NCI-H748 (cell line): ENCODE measurements at regions not wholly inside any gene's neighbourhood (a gene's known extent, or its start where the extent isn't known, plus 50 kb on each side); places are given as distances from the start of the nearest gene placed in this dataset.

ENCODE experiments used
- DNase-seq: peaks from one replicate; lab custom pipeline; 2025; ENCODE audit not compliant: unreplicated experiment; lab: John Stamatoyannopoulos, UW

DNA sequence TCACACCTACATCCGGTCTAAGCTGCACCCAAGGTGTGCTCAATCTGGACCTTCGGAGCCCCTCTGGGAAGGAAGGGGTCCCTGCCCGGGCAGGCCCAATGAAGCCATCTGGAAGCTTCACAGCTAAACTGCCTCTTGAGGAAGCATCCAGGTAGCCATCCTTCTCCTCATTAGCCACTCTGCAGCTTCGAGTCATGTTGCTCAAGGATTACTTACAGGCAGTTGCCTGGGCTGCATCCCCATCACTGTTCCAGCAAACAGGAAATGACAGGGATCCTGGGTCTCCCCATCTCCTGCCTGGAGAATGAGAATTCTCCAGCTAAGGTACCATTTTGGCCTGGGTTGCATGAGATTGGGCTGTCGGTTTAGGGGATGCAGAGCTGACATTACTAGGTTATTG is 91.7 kb downstream of the ERMARD start:
- no peak for DNase-seq

DNA sequence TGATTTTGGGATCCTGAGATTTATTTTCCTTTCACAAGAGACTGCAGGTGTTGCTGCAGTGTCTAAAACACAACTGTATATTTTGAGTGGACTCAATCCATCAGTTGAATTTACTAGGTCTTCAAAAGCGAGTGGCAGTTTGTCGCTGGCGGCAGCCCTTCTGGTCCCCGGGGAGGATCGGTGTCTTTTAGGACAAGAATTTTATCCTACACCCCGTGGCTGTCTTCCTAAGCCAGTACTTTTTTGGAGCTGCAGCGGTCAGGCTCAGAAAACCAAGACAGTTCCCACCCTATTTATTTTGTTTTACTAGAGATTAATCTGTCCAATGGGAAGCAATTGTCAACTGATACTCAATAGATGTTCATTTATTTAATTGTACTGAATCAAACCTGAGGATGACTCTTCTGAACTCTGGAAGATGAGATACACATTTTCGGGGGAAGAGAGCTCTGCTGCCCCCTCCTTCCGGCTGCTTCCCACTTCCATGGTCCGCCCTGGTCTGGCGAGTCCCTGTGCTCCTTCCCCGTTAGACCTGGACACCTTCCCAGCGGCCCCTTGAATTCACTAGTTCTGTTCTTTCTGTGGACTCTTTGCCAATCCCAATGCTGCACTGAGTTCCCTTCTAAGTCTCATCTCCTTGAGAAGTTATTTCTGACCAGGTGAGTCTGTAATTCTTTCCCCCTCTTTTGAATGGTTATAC is 90.6 kb downstream of the ERMARD start:
- no peak for DNase-seq

DNA sequence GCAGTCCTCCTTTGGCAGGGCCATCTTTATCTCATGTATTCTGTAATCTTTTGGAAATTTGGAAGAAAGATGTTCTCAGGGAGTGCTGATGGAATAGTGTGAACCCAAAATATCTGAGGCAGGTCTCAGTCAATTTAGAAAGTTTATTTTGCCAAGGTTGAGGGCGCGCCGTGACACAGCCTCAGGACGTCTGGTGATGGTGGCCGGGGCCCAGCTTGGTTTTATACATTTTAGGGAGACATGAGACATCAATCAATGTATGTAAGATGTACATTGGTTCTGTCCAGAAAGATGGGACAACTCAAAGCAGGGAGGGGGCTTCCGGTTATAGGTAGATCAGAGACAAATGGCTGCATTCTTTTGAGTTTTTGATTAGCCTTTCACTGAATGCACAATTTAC is 89.8 kb downstream of the ERMARD start:
- no peak for DNase-seq

DNA sequence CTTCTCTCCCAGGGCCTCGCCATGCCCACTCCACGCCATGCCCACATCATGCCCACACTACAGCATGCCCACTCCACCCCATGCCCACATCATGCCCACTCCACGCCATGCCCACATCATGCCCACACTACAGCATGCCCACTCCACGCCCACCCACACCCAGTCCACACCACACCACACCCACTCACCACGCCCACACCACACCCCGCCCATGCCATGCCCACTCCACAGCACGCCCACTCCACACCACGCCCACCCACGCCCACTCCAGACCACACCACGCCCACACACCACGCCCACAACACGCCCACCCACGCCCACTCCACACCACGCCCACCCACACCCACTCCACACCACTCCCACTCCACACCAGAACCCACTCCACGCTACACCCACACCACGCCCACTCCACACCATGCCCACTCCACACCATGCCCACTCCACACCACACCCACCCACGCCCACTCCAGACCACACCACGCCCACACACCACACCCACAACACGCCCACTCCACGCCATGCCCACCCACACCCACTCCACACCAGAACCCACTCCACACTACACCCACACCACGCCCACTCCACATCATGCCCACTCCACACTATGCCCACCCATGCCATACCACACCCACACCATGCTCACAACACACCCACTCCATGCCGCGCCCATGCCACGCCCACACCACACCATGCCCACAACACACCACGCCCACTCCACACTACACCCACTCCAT is 88.6 kb downstream of the ERMARD start:
- DNase-seq, result no peak

DNA sequence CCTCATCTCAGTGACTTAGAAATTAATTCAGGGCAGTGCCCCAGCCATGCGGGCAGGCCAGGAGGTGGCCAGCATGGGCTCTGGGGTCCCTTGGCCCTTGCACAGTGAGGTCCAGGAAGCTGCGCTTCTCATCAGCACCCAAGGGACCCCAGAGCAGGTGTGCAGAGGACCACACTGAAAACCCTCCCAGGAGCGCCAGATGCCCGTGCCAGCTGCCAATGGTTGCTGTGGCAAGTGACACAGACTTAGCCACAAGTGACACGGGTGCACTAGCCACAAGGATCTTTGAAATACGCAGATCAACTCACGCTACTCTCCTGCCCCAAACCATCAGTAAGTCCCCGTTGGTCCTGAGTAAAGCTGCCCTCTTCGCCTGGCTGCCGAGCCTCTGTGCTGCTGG is 88.1 kb downstream of the ERMARD start:
- no peak for DNase-seq

DNA sequence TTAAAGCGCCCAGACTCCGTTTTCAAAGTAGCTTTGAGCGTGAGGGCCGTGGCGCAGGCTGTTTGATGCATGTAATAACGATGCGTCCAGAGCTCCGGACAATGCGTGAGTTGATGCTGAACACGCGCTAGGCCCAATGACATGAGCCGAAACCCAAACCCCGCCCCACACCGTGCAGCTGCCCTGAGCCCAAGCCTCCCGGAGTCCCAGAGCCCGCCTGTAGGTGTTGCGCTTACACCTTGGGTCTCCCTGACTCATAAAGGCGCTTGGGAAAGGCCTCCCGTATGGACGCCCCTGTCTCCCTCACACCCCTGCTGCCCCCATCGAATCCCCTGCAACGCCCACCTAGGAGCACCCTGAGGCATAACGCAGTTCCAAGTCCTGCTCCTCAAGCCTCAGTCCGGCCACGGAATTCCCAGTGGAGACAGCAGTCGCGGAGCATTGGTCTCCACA is 87.6 kb downstream of the ERMARD start:
- DNase-seq, result no peak

DNA sequence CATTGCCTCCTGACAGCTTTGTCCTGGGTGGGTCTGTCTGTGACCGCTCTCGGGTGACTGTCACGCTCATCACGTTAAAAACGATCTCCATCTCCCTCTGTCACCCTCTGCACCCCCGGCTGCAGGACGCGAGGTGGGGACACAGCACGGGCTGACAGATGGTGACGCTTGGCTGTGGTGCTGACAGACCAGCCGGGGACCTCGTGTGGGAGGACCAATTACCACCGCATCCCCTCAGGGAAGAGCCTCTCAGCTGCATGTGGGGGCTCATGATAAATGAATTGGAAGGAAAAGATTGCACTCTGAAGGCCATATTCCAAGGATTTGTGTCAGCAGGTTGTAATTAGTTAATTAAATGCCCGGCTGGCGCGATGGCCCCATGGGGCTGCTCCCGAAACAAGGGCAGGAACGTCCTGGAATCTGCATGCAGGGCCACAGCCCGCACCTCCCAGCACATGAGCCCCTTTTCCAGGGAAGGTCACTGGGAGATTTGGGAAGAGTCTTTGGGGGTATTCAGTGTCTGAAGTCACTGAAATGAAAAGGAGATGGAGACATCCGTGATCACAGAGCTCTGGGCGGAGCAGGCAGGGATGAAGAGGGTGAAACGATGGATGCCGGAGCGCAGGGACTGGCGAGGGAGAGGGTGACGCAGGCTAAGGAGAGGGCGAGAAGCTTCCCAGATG is 87.1 kb downstream of the ERMARD start:
- DNase-seq, result no peak

DNA sequence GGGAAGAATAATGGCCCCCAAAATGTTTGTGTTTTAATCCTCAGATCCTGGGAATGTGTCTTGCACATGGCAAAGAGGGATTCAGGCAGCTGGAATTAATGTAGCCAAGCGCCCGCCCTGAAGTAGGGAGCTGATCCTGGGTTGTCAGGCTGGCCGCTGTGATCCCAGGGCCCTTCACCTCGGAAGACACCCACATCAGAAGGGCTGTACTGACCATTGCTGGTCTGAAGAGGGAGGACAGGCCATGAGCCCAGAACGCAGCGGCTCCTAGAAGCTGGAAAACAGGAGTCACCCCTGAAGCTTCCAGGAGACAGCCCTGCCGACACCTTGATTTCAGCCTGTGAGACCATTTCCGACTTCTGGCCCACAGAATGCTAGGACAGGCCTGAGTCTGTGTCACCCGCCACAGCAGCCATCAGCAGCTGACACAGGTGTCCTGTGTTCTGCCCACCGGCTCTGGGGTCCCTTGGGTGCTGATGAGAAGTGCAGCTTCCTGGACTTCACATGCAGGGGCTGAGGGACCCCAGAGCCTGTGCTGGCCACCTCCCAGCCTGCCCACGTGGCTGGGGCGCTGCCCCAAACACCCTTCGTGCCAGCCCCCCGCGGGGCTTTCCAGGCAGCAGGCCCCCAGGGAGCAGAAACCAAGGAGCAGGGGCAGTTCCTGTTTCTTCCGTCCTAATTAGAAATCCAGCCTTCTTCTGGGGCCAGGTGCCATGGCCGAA is 86.3 kb downstream of the ERMARD start:
- no peak for DNase-seq

DNA sequence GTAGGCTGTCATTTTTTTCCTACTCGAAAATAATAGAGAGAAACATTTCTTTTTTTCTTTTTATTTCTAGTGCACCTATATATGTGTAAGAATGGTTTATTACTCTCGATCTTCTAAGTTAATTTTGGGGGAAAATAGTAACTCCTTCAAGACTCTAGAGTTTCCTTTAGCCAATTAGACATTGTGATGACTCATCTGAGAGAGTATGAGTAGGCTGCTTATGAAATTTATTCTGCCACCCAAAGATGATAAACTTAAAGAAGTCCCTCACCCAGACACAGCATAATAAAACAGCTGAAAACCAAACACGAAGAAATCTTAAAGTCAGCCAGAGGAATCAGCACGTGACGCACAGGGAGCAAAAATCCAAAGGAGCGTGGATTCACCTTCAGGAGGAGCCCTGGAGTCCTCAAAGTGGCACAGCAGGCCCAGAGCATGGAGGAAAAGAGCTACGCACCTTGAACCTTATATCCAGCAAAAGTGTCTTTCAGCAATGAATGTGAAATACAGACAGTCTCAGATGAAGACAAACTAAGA is 81.9 kb downstream of the ERMARD start:
- DNase-seq, result no peak

DNA sequence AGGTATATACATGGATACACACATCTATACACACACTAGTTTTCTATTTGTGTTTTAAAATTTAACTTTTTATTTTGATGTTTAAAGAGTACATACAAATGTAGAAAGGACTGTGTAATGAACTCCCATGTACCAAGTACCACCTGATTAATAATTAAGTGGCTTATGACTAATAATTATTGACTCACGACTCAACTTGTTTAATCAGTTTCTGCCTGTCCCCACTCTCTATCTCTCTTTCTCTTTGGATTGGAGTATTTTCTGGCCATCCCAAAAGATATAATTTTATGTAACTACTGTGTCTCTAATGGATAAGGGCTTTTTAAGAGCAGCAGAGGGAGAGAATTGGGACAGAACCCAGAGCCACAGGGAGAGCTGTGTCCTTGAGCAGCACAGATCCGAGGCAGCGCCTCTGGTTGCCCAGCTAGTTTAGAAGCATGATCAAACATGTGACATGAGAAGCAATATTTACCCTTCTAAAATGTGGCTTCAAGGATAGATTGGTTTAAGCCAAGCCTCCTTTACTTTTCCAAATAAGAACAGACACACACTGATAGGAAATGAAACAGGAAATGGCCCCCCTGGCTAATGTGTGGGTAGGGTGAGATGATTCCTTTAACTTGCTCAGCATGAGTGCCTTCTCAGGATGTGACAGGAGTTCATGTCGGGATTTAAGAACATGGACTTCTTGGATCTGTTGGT is 81.0 kb downstream of the ERMARD start:
- peak; percentile 47 for DNase-seq

DNA sequence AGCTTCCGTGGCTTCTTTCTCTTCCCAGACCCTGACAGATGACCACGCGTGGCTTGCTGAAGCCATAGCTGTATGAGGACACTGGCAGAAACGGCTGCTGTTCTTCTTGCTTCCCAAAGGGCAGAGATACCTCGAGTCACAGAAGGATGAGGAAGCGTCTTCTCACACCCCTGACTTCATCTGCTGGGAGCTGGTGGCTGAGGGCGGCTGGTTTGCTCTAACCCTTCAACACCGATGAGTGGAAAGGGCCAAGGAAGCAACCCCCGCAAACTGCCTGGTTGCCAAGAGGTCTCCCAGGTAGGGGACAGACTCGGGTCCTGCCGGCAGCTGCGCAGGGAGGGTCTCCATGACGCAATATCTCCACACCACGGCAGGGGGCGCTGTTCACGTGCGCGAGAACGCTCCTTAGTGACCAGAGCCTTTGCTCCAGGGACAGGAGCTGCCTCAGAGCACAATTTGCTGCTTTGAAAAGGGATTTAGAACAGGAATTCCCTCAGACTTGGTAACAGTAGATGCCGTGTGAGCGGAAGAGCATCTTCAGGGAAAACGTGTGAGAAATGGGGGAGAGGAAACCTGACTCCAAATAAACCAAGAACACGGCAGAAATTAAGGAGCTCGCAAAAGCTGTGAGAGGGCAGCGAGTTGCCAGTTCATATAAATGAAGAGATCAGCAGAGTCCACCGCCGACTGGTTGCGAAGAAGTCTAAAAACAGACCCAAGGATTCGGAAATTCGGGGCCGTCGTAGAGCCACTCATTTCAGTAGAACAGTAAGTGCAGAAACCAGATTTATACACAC is 80.2 kb downstream of the ERMARD start:
- DNase-seq, result peak; percentile 91
